ENCODE measurements at regions not wholly inside any gene's neighbourhood (a gene's known extent, or its start where the extent isn't known, plus 50 kb on each side); places are given as distances from the start of the nearest gene placed in this dataset.

- TF ChIP-seq ZBTB33 (IDR thresholded peaks at IDR 0.05; ENCODE audit: borderline replicate concordance, low read depth) = no peak
- no peak for TF ChIP-seq JUND (IDR thresholded peaks at IDR 0.05)
- TF ChIP-seq RCOR1 (IDR thresholded peaks at IDR 0.05; ENCODE audit: low read length) = no peak
These were observed 52.2 kb upstream of the TLR3 start (continued) for GRCh38 chr4:186016796-186017195.

- Histone ChIP-seq H3K9ac (no peak overlapping the region), H3K9me2 (no peaks in the 10 kb centered on the region), H3K79me2 (ENCODE audit: insufficient read depth) (no peaks in the 10 kb centered on the region), H3K36me3 (replicated peaks in 1 of 2; ENCODE audit: control insufficient read depth in 1 of 2, insufficient read depth in 2 of 2, low read length in 1 of 2) (no peaks in the 10 kb centered on the region), H2AFZ (ENCODE audit: low read depth) (no peak overlapping the region), H3K4me1 (ENCODE audit: control insufficient read depth in 1 of 2, insufficient read depth in 2 of 2, low read depth in 1 of 2, low read length in 1 of 2) (peaks cover 0 to 17% of the 10 kb centered on the region in 2 experiments; a peak in 2 of 4 replicates), H3K9me3 (no peaks in the 10 kb centered on the region), H4K20me1 (ENCODE audit: insufficient read depth) (no peaks in the 10 kb centered on the region), H3K27me3 (ENCODE audit: insufficient read depth) (no peaks in the 10 kb centered on the region), H3F3A (replicated peaks; ENCODE audit: insufficient read depth) (no peaks in the 10 kb centered on the region), H3K4me3 (ENCODE audit: low read depth in 2 of 2, low read length in 1 of 2) (no peak overlapping the region), H3K27ac (ENCODE audit: low read depth in 2 of 2, low read length in 1 of 2) (no peak overlapping the region), H3K4me2 (no peak overlapping the region)
- 71% methylated on average over 5 of the region's 6 CpGs for WGBS (ENCODE audit: low lambda C conversion rate)
- ChIA-PET POLR2A (no interaction called here), CTCF (interaction anchor here (1.0 to 9.8 kb wide), 3 partner anchors 20 to 377 kb away, joined by 3 to 105 read pairs (median 23); no protein-coding TSS in a partner anchor)
- no peak for DNase-seq
- no peak for TF ChIP-seq MAX (IDR thresholded peaks at IDR 0.05; ENCODE audit: low read depth)
- TF ChIP-seq RXRA (IDR thresholded peaks at IDR 0.05; ENCODE audit: borderline replicate concordance, low read depth) = no peak
- TF ChIP-seq NFIC (IDR thresholded peaks at IDR 0.05; ENCODE audit: borderline replicate concordance) = no peak
- TF ChIP-seq REST (IDR thresholded peaks at IDR 0.05; ENCODE audit: low read depth, low read length) = no peak
- no peak for TF ChIP-seq USF1 (IDR thresholded peaks at IDR 0.05; ENCODE audit: borderline replicate concordance, low read depth)
- TF ChIP-seq RAD21 (IDR thresholded peaks at IDR 0.05; ENCODE audit: low read length) = no peak
- no peak for TF ChIP-seq SMC3 (IDR thresholded peaks at IDR 0.05; ENCODE audit: low read depth, low read length)
- TF ChIP-seq EZH2phosphoT487 (IDR thresholded peaks at IDR 0.05; ENCODE audit: borderline replicate concordance, low read depth) = no peak
- TF ChIP-seq CTCF (IDR thresholded peaks at IDR 0.05) = no peak
These were observed 51.2 kb upstream of the TLR3 start for GRCh38 chr4:186017801-186018200.
